Femur (tissue), 1 donor: ENCODE measurements at regions not wholly inside any gene's neighbourhood (a gene's known extent, or its start where the extent isn't known, plus 50 kb on each side); places are given as distances from the start of the nearest gene placed in this dataset.
A peak's percentile ranks its signal among the peaks of the same experiment; 100 is the strongest.

Experiments
- DNase-seq: peaks from one replicate; pipeline ENCODE4 v3.0.0-alpha.2; 2017

DNA sequence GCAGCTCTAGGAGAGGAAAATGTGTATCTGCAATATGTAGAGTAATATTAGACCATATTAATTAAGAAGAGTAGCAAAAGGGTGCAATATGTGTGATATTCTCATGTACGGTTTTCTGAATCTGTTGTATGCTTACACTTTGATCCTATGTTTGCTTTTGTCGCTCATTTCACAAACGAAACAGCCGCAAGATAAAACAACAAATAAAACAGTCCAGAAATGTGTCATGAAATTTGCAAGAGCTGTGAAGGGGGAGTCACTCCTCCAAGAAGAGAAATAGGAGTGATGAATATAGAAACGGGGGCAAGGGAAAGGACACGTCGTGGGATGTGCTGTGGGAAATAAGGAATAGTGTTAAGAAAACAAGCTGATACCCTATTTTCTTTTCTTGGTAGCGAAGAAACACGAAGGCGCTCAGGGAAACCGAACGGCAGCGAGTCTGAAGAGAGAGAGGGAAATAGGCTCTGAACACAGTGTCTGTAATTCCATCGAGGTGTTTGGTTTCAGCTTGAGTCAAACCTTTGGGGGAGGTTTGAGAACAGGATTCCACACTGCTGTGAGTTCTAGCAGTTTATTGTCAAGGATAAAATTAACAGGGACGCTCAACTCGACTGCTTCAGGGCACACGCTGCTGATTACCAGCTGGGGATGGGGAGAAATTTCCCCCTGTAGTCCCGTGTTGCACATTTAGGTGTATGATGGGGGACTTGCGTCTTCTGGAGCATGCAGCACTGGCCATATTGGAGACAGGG lies 595.6 kb upstream of the TENM3 start:
- DNase-seq, result peak; percentile 25

DNA sequence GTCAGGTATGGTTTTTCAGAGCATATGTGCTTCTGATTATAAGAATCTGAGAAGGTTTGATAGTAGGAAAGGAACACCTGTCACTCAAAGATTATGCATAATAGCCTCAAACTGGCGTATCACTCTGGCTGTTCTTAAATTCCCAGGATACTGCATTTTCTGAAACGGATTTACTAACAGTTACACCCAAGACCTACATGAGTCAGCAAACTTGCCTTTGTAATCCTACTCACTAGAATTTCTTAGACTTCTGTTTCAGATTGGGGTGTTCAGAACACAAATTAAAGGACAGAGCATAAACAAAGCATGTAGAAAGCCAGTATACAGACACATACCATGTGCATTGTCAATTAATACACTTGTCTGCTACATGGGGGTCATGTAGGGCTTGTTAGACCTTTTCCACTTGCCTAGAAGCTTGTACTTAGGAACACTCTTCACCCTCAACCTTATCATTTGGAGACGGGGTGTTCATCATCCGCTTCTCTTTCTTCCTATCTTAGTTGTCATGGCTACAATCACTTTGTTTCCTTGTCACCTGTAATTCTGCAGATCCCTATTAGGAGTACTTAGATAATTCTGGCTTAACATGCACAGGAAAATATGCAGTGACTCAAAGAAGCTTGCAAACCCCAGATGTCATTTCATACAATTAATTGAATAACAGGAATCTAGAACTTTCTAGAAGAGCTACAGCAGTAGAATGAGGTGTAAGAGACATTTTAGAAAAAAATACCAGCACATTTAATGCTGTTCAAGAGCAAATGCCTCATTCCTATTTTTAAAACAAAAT lies 593.0 kb upstream of the TENM3 start:
- DNase-seq, result no peak

DNA sequence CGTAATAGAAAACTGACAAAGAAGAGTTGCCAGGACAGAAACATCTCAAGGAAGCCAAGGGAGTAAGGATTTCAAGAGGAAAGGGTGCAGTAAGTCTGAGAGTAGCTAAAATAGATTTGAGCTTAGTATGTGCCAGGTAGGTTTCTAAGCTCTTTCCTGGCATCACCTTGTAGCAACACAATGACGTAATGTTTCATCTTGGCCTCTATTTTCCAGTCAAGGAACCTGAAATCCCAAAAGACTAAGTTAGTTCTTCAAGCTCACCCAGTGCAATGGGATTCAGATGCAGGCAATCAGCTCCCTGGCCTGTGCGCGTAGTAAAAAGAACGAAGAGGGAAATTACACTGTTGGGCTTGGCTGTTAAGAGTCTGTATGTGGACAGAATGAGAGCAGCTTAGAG lies 586.5 kb upstream of the TENM3 start:
- DNase-seq, result no peak

DNA sequence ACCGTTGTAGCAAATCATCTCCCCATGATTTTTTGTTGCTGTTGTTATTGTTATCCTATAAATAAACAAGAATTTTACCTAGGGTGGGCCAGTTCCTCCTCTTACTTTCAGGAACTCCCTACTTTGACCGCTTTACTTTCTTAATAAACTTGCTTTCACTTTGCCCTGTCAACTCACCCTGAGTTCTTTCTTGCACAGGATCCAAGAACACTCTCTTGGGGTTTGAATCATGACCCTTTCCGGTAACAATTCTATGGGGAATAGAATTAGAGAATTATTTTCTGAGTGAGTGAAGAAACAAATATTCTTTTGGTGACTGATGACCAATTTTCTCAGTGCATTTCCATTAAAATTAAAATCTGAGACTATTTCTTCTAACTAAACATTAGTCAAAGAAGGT lies 584.0 kb upstream of the TENM3 start:
- no peak for DNase-seq

DNA sequence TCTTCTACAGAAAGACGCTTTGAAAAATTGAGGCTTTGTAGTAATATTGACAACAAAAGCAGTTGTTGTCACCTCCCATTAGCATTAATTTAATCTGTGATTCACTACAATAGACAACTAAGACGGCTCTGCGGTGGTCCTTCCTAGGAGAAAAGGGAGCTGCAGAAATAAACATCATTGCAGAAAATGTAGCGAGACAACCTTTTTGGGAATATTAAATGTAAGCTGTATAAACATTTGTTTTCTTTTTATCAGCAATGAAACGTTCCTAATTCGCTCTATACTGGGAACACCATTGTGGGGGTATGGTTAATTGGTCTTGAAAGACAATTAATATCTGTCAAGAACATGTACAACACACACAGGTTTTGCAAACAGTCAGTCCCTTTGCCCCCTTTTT lies 583.3 kb upstream of the TENM3 start:
- DNase-seq, result no peak

DNA sequence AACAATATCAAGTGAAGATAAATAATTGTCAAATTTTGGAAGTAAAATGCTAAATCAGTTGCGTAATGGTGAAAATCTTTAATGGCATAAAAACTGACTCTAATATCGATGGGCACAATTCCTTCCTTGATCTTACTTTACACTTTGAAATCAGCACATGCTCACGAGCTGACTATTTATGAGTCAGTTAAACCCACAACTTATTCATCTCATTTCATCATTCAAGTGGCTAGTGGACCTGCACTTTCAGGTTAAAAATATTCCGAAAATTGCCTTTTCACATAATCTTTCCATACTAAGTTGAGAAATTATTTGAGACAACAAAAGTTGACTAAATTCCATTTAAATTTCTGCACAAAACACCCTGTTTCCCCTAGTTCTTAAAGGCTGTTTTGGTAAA lies 582.1 kb upstream of the TENM3 start:
- no peak for DNase-seq

DNA sequence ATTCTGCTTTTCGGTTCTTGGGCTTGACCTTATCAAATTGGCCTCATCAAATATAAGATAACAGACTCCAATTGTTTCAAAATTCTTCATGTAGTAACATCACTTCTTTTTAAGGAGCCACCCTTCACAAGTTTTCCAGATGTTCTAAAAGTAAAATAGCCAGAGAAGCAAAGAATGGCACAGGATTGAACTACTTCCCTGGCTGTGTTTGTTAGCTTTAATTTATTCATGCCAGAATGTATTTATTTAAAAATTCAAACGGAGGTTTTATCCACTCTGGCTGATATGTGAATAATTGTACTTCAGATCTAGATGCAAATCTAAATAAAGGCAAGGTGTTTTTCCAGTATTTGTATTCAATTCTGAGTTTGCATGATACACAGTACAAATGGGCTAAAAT lies 581.3 kb upstream of the TENM3 start:
- no peak for DNase-seq

DNA sequence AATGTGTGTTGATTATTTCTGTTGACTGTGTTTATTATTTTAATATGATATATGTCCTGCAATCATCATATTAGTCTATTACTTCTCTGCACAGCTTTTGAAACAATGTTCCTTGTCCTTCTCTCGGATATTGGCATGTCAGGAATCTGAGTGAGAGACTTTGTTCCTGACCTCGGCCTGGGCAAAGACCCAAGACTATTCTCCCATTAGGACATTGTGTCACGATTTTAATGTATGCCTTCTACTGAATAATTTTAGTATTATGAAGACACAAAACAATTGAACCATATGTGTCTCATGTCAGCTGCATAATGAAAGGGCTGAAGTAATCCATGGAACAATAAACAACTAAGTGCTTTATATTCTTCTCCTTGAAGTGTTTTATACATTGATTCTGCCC lies 580.8 kb upstream of the TENM3 start:
- peak; percentile 28 for DNase-seq

DNA sequence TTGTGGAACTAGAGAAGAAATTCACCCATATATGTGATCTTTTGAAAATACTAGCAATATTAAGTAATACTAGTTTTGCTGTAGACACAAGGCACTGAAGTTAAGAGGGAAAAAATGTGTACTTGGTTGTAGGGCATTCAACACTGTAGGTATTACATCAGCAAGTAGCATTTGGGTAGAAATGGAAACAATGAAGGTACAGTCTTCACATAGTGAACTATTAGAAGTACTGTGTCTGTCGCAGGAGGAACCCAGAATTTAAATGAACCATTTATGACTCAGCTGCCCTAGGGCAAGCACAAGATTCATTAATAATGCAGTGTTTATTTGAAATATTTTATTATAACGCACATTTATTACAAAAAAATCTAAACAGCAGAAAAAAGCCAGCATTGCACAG lies 572.7 kb upstream of the TENM3 start:
- no peak for DNase-seq

DNA sequence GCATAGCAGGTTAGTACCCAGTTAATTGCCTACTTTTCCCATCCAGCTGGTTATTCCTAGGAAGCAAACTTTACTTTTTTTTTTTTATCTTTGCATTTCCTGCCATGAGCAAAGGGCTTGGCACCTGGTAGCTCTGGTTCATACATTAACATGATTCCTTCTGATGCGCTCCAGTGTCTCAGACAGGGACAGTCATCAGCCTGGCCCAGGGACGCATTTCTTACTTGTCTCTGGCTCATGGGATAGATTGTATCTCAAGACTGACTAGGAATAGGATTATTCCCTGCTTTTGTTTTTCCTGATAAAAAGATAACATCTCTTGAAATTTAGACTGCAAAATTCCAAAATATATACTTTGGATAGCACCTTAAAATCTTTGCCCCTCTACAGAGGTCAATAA lies 571.5 kb upstream of the TENM3 start:
- no peak for DNase-seq

DNA sequence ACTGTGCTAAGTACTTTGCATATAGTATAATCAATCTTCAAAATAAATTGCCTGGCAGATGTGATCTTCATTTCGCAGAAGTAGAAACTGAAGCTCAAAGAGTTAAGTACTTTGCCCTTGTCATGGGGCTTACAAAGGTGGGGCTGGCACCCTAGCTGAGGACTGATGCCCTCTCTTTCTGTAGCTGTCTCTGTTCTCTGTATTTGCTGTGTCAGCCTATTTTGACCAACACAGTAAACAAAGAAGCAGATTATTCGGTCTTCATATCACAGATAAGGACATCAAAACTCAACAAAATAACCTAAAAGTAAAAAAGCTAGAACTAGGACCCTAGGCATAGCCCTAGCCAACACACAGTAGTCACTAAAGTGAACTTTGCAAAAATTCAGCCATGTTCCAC lies 570.5 kb upstream of the TENM3 start:
- no peak for DNase-seq

DNA sequence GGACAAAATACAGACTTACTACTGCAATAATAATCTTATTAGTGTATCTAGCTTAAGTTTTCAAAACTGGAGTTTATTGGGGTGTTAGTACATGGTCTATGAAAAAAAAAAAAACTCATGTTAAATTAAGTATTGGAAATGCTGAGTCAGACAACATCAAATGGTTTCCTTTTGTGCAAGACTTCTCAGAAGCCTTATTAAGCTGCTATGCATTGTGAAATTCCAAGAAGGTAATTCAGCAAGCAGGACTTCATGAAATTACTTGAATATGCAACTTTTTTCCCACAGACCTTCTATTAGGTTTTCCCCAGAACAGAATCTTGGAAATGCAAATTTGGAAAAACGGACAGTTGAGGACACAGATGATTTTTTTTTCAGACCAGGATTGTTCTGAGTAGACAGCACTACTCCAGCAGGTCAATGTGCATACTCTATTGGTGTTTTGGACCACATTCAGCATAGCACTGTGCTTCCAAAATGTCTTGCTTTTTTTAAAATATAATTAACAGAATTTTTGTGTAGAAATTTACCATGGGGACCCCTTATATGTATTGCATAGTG lies 568.8 kb upstream of the TENM3 start:
- no peak for DNase-seq

DNA sequence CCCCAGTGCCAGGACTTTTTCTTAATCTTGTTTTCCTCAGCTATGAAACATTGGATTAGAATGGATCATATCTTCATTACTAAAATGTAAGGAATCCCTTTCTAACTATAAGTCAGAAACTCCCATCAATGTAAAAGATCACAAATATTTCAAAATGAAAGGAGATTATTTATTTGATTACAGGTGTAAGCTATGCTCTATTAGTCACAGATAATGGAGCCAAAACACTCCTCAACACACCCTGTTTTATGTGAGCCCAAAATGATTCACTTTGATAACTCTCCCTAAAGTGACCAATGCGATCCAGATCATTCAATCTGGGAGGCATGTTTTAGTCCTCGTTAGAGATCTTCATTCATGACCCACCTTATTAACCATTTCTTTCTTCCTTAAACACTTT lies 566.7 kb upstream of the TENM3 start:
- DNase-seq, result no peak

DNA sequence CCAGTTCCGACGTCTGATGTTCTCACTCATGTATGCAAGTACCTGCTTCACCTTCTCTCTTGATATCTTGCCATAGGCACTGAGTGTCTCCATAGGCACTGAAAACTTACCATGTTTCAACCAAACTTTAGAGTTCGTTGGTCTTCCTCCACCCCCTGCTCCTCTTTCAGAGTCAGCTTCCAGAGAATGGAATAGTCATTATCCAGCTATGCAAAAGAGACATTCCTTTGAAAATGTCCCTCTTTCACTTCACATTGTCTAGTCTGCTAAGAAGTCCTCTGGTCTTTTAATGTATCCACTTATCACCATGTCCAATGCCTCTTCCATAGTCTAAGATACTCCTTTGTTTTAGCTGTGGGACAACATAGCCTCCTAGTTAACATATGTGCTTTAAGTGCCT lies 566.0 kb upstream of the TENM3 start:
- DNase-seq, result no peak

DNA sequence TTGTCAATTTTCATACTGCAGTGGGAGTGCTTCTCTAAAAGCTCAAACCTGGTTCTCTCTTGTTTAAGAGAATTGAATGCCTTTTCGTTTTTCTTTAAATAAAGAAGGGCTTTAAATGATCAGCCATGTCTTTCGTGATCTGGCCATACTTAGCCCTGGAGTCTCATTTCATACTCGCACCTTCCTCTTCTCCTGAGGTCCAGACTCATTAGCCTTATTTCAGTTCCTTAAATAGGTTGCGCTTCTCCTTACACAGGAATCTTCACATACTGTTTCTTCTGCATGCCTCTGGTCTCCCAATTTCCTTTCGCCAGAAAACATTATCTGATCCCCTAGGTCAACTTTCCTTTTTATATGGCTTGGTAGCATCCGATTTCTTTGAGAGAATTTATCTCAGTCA lies 565.6 kb upstream of the TENM3 start:
- DNase-seq, result no peak

DNA sequence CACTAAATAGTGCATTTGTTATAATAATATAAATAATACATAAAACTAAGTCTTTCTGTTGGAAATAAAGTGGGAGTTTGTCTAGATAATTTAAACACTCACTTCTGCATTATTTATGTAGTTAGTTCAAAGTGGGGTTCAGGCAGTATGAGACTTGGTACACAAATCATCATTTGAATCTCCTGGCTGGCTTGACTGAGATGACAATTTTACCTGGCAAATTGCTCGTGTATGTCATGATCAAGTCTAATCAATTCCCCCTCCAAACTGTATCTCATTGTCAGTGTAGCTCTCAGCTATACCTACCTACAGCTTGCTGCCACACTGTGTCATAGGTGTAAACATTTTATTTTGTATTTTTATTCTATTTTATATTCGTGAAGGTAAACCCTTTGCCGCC lies 563.4 kb upstream of the TENM3 start:
- no peak for DNase-seq

DNA sequence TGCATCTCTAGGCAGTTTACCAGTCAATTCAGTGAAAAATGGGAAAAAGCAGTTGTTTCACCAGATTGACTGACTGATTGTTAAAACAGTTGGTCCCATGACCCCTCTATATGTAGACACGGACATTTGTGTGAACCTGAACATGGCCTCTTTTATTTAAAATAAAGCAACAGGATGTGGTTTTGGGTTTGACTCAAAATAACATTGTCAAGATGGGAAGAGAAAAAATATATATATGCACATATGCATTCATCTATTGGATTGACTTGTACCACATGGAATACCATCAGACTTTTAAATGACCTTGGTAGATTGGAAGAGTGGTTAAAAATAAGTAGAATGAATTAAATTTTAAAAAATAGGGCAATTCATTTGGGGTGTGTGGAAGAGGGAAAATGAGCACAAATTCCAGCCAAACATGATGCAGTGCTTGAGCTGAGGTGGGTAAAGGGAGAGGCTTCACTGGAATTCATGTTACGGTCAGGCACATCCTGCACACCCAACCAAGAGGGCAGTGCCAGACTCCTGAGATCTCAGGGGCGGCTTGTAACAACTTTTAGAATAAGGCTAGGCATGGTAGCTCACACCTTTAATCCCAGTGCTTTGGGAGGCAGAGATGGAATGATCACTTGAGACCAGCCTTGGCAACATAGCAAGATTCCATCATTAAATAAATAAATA lies 560.7 kb upstream of the TENM3 start:
- DNase-seq, result no peak

DNA sequence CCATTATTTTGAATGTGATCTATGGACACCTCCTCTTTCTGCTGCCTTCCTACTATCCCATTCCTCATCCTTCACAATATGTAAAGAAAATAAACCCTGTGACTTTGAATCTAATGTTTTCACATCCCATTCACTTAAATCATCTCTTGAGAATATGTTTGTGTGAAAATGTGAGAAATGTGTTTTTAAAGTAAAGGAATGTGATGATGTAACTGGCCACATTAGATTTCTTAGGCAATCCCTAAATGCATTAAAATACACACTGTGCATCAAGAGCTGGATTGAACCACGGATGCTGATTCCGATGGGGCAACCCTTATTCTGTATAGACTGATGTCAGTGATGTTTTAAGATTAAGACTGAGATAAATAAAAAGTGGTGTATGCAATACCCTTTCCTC lies 558.9 kb upstream of the TENM3 start:
- no peak for DNase-seq

DNA sequence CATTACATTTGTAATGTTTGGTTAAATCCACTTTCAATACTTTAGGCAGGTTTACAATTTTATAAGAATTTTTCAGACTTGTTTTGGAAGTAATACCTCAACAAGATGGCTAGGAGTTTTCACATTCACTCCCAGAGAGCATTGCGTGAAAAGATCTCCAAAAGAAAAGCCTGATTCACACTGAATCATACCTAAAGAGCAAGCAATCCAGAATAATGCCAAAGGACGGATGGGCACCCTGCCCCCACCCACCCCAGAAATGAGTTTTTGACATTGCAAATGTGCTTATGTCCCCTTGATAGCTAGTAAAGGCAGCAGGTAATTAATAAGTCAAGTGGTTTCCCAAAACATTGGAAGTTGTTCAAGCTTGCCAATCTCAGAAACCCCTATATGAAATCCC lies 557.7 kb upstream of the TENM3 start:
- no peak for DNase-seq

DNA sequence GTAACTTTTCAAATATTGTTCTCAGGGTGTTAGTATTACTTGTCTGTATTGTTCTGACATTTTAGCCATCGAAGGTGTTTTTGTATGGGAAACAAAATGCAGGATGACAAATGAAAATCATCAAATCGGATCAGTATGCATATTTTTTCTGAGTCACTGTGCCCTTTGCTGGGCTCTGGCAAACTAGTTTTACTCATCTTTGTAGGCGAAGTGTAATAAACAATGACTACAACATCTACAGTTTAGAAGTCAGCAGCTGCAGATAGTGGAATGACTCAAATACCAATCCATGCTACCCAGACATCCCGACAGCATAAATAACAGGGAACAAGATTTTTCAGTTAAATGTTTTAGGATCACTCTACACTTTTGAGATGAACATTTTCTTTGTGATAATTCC lies 557.3 kb upstream of the TENM3 start:
- DNase-seq, result no peak

DNA sequence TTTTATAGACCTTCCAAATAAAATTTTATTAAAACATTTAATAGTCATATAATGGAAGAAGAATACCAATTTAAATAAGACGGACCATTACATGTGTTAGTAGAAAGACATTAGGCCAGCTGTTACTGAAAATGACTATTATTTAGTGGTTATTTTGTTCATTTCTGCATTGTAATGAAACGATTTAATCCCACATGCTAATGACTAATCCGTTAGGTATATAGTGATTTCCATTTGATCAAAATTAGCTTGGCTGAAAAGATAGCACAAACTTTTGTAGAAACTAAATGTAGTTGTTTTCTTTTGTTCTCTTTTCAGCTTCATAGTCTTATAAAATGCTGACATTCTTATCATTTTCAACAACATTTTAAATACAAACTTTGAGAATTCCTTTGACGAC lies 556.1 kb upstream of the TENM3 start:
- DNase-seq, result no peak

DNA sequence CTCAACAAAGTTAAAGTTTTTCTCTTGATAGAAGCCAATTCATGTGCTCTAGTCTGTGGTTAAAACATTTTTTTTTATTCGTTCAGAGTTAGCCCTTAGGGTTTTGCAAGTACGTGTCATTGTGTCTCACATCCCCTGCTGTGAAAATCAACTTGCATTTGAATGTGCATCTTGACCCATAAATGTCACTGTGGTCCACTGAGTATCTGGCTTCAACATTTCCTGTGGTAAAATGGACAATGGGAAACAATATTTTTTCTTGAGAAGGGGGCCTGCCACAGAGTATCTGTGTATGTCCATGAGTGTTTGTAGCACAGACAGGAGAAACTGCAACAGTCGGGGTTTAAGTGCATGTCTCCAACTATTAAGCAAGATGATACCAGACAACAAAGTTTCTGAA lies 554.8 kb upstream of the TENM3 start:
- DNase-seq, result no peak

DNA sequence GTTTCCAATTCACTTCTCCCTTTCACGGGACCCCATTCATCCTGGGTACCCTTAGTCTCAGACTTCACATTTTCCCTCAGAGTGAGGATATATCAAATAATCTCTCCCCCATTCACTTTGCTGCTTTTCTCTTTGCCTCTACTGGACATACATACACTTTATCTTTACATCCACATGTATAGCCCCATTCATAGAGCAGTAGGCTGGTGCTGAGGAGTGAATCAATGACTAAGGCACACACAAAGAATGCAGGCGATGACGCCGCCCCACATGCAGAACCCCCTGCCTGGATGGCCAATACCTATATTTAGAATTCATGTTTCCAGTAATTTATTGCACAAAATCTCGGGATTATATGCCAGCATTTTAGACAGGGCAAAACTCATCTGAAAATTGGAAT lies 554.3 kb upstream of the TENM3 start:
- DNase-seq, result no peak

DNA sequence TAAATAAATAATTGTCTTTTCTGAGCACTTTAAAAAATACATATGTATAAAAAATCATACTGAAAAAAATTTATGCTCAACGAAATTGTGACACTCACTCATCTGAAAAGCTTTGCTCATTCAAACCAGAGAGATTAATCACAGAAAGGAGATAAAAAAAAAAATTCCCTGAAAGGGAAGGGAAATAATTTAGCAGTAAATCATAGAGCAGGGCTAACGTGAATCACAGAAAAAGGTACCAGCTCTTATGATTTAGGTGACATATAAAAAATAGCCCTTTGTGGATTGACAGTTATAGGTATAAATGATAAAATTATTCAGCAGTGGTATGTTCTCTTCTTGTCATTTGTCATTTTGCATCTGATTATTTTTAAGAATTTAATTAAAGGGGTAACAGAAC lies 552.7 kb upstream of the TENM3 start:
- DNase-seq, result no peak
